ENCODE measurements at regions not wholly inside any gene's neighbourhood (a gene's known extent, or its start where the extent isn't known, plus 50 kb on each side); places are given as distances from the start of the nearest gene placed in this dataset.

- TF ChIP-seq EZH2 (IDR thresholded peaks at IDR 0.05; ENCODE audit: borderline replicate concordance), result no peak
- TF ChIP-seq, protein P1, sequence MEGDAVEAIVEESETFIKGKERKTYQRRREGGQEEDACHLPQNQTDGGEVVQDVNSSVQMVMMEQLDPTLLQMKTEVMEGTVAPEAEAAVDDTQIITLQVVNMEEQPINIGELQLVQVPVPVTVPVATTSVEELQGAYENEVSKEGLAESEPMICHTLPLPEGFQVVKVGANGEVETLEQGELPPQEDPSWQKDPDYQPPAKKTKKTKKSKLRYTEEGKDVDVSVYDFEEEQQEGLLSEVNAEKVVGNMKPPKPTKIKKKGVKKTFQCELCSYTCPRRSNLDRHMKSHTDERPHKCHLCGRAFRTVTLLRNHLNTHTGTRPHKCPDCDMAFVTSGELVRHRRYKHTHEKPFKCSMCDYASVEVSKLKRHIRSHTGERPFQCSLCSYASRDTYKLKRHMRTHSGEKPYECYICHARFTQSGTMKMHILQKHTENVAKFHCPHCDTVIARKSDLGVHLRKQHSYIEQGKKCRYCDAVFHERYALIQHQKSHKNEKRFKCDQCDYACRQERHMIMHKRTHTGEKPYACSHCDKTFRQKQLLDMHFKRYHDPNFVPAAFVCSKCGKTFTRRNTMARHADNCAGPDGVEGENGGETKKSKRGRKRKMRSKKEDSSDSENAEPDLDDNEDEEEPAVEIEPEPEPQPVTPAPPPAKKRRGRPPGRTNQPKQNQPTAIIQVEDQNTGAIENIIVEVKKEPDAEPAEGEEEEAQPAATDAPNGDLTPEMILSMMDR (IDR thresholded peaks at IDR 0.05; ENCODE audit: poor library complexity), result no peak
Measured at GRCh38 chr2:152910970-152911369, 192.6 kb downstream of the ARL6IP6 start.
